ENCODE measurements at regions not wholly inside any gene's neighbourhood (a gene's known extent, or its start where the extent isn't known, plus 50 kb on each side); places are given as distances from the start of the nearest gene placed in this dataset.

GRCh38 chr14:98093111-98093510 lies 1178.9 kb downstream of the BCL11B start:
- no peak for DNase-seq

DNA sequence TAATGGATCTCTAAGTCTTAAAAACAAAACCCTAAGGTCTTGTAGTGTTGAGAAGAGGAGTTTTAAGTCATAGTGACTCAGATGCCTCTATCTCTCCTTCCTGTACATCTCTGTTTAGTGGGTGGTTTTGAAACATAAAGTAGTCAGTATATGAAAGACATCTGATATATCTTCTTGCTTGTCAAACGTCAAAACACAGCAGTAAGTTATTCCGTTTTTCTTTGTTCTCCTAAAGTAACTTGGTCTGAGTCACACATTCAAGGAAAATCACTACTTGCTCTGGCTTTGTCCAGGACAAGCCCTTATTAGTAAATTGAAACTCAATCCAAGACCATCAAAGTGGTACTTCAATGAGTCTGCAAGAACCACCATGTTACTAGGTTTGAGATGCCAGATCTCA lies 1172.5 kb downstream of the BCL11B start:
- DNase-seq, result no peak

DNA sequence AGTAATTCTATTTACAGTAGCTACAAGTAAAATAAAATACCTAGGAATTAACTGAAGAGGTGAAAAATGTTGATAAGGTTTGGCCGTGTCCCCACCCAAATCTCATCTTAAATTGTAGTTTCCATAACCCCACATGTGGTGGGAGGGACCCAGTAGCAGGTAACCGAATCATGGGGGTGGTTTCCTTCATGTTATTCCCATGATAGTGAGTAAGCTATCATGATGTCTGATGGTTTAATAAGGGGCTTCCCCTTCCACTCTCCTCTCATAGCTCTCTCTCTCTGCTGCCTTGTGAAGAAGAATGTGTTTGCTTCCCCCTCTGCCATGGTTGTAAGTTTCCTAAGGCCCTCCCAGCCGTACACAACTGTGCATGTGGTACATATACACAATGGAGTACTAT lies 1170.7 kb downstream of the BCL11B start:
- no peak for DNase-seq

GRCh38 chr14:98103705-98104104 lies 1168.3 kb downstream of the BCL11B start:
- DNase-seq, result no peak

GRCh38 chr14:98109326-98109725 lies 1162.7 kb downstream of the BCL11B start:
- no peak for DNase-seq

- DNase-seq, result no peak
These were observed 1159.7 kb downstream of the BCL11B start for GRCh38 chr14:98112194-98112780.

- DNase-seq, result no peak
These were observed 1157.7 kb downstream of the BCL11B start for GRCh38 chr14:98114122-98114895.

GRCh38 chr14:98114946-98115345 lies 1157.1 kb downstream of the BCL11B start:
- no peak for DNase-seq

DNA sequence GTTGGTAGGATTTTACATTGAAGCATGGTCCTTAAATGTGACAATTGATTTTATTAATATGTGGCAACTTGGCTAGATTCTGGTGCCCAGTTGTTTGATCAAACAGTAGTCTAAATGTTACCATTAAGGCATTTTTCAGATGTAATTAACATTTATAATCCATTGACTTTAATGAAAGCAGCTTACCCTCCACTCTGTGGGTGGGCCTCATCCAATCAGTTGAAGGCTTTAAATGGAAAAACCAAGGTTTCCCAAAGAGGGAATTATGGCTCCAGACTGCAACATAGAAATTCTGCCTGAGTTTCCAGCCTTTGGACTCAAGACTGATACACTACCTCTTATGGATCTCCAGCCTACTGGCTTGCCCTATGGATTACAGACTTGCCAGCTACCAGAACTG lies 1153.2 kb downstream of the BCL11B start:
- no peak for DNase-seq

DNA sequence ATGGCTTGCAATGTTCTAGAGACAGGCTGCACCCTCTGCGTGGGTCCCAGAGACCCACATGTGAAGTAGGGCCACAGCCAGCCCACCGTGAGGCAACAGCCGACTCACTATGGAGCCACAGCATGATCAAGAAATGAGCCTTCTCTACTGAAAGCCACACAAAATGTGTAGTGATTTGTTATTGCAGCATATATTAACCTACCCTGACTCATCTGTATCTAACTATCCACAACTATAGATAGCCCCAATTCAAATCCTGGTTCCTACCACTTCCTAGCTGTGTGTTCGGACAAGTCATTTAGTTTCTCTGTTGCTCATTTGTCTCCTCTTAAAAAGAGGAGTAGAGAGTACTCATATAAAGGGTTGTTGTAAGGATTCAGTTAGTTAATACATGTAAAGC lies 1152.3 kb downstream of the BCL11B start:
- DNase-seq, result no peak

- no peak for DNase-seq
These were observed 1151.0 kb downstream of the BCL11B start for GRCh38 chr14:98120831-98121464.

- DNase-seq, result no peak
These were observed 1149.5 kb downstream of the BCL11B start for GRCh38 chr14:98122527-98122926.

GRCh38 chr14:98130691-98131090 lies 1141.3 kb downstream of the BCL11B start:
- no peak for DNase-seq

- DNase-seq, result no peak
These were observed 1140.6 kb downstream of the BCL11B start for GRCh38 chr14:98131406-98131805.

DNA sequence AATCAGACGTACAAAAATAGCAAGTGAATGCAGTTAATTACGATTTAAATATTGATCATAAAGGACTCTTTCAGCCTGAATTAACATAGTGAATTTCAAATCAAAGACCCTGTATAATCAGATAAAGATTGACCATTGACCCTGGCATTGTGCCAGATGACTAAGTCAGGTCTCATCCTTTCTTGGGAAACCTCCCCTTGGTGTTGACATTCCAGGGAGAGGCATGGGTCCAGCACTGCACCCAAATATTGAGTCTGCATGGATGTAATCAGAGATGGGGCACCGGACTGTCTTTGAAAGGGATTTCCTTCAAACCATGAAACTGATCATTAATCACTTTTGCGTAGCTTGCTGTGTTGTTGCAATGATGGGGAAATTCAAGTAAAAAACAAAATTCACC lies 1138.2 kb downstream of the BCL11B start:
- no peak for DNase-seq

- no peak for DNase-seq
These were observed 1135.8 kb downstream of the BCL11B start for GRCh38 chr14:98136012-98136789.

DNA sequence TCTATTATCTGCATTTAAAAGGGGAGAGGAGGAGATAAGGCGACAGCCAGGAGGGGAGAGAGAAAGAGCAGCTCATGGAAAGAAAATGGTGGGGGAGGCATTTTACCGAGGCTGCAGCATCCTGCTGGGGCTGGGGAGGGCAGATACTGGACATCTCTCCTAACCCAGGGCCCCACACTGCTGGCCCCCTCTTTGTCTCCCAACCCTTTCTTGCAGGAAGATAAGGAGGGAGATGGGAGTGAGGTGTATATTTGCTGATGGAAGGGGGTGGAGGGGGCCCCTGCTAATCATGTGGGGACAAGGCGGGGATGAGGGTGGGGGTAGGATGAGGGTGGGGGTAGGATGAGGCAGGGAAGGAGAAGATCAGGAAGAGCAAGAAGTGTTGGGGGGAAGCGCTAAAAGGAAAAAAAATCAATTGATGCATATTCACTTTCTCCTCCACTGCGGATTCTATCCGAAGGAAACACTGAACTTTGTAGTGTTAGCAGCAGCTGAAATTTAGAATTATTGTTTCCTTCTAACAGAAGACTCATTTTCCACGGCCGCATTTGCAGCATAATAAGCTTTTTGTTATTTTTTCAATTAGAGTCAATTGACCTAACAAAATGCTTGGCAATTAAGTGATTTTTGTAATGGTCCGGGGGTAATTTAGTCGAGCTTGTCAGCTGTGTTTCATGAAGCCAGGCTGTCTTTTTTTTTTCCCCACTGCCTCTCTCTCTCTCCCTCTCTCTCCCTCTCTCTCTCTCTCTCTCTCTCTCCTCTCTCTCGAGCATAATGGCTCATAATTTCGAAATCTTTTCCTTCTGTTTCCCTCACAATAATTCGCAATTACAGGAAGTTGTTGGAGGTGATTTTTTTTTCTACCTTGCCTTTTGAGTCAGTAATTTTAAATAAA lies 1134.6 kb downstream of the BCL11B start:
- no peak for DNase-seq

DNA sequence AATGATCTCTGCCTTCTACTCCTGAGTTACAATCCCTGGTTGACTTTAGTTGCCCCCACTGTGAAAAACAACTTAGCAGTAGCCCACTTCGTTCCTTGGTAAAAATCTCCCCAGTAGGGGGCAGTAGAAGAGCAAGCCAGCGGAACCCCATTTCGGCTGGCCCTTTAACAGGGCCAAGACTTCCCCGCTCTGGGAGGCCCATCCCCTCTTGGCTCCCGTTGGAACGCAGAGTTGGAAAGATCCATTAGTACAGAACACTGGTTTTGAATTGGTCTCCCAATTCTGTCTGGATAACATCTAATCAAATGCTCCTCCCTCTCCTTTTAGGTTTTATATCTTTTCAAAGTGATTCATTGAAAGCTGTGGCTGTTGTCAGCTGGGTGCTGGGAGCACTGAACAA lies 1133.3 kb downstream of the BCL11B start:
- peak; percentile 47 to 81 for DNase-seq

GRCh38 chr14:98140862-98141530 lies 1131.0 kb downstream of the BCL11B start:
- DNase-seq, result no peak

- no peak for DNase-seq
These were observed 1128.4 kb downstream of the BCL11B start for GRCh38 chr14:98143566-98143965.

GRCh38 chr14:98144964-98145363 lies 1127.0 kb downstream of the BCL11B start:
- no peak for DNase-seq

- DNase-seq, result no peak
These were observed 1125.6 kb downstream of the BCL11B start for GRCh38 chr14:98146416-98146815.
